ENCODE measurements at regions not wholly inside any gene's neighbourhood (a gene's known extent, or its start where the extent isn't known, plus 50 kb on each side); places are given as distances from the start of the nearest gene placed in this dataset.

- DNase-seq (ENCODE audit: low read depth in 2 of 2) = no peak
Measured at GRCh38 chrY:15510288-15510687, 986.0 kb downstream of the NLGN4Y start.

GRCh38 chrY:15510984-15511650 lies 986.8 kb downstream of the NLGN4Y start:
- DNase-seq (ENCODE audit: low read depth in 2 of 2) = no peak

- DNase-seq (ENCODE audit: low read depth in 2 of 2) = no peak
Measured at GRCh38 chrY:15535131-15535530, 1010.8 kb downstream of the NLGN4Y start.

DNA sequence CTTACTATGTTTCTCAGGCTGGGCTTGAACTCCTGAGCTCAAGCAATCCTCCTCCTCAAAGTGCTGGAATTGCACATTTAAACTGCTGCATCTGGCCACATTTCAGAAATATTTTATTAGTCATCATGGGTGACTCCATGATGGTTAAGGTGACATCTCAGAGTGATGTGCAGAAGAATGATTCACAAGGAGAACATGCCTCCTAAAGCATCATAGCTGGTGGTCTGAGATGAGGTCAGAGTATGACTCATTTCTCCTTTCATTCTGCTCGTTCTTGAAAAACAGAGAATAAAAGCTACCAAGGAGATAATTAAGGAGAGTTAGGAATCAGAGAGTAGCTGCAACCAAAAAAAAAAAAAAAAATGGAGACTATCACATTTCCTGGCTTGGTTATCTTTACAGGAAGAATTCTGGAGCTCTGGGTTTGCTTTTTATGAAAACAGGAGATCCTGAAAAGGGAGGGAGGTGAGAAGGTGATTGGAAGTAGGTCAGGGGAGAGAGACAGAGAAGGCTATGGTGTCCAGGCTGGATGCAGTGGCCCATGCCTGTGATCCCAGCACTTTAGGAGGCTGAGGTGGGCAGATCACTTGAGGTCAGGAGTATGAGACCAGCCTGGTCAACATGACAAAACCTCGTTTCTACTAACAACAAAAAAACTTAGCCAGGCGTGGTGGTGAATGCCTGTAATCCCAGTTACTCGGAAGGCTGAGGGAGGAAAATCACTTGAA lies 1011.6 kb downstream of the NLGN4Y start:
- DNase-seq (ENCODE audit: low read depth in 2 of 2) = no peak

- no peak for DNase-seq (ENCODE audit: low read depth in 2 of 2)
Measured at GRCh38 chrY:15540516-15540915, 1016.2 kb downstream of the NLGN4Y start.

DNA sequence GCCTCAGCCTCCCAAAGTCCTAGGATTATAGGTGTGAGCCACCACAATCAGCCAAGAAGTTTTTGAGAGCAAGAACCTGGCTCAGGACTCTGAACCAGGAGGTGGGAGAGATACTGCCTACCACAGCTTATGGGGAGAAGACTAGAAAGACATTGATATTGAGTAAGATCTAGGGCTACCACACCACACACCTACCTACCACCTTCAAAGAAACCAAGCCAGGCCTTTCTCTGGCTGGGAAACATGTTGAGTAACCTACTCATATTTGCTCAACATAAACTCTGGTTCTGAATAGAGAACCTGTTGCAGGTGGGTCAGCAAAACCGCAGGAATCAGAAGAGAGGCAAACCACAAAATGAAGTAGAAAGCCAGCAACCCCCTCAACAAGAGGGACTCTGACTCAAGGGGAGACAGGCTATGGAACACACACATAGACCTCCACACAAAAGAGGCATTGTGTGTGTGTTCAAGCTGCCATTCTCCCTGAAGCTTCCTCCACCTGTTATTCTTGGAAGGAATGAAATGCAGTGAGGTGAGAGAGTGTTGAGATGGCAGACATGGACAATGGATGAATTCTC lies 1021.9 kb downstream of the NLGN4Y start:
- DNase-seq (ENCODE audit: low read depth in 2 of 2) = no peak

- DNase-seq (ENCODE audit: low read depth in 2 of 2) = no peak
Measured at GRCh38 chrY:15552074-15552473, 1027.7 kb downstream of the NLGN4Y start.

DNA sequence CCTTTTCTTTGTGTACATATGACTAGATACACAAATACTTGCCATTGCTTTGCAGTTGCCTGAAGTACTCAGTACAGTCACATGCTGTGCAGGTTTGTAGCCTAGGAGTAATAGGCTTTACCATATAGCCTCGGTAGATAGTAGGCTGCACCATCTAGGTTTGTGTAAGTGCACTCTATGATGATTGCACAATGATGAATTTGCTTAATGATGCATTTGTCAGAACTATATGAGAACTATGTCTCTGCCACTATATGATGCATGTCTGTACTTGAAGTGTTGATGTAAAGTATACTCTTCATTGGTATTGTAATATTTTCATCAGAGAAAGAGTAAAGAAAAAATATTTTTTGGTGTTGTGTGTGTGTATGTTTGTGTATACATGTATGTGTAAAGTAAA lies 1030.7 kb downstream of the NLGN4Y start:
- DNase-seq (ENCODE audit: low read depth in 2 of 2) = no peak

DNA sequence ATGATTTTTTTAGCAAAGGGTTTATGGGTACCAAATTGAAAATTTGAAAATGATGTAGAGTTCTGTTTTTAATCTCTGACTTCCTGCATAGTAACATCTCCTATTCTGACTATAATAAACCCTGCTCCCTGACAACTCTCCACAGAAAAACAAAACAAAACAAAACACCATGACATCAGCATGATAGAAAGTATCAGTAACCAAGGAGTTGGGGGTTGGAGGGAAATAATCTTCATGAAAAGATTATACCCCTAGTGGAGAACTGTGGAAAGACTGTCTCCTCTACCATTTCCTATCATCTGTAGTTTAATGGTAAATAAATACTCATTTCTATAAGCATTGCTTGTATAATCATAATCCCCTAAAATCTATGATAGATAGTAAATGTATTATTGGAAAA lies 1034.8 kb downstream of the NLGN4Y start:
- DNase-seq (ENCODE audit: low read depth in 2 of 2) = no peak

GRCh38 chrY:15560840-15561239 lies 1036.5 kb downstream of the NLGN4Y start:
- no peak for DNase-seq (ENCODE audit: low read depth in 2 of 2)

- no peak for DNase-seq (ENCODE audit: low read depth in 2 of 2)
Measured at GRCh38 chrY:15561501-15562289, 1037.4 kb downstream of the NLGN4Y start.

DNA sequence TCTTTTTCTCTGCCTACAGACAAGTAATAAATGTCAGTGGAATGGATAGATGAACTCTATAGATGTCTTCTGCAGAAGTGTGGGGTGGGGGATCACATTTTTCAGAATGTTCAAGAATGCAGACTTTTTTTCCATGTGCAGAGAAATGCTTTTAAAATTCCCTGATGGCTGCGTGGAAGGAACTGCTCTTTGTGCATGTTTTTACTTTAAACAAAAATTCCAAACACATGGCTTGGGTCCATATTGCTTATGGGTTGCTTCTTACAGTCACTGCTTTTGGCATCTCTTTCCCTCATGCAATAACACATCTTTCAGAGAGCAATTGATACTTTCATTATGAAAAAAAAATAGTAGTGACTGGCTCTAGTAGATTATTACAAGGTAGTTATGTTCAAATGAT lies 1053.6 kb downstream of the NLGN4Y start:
- no peak for DNase-seq (ENCODE audit: low read depth in 2 of 2)

DNA sequence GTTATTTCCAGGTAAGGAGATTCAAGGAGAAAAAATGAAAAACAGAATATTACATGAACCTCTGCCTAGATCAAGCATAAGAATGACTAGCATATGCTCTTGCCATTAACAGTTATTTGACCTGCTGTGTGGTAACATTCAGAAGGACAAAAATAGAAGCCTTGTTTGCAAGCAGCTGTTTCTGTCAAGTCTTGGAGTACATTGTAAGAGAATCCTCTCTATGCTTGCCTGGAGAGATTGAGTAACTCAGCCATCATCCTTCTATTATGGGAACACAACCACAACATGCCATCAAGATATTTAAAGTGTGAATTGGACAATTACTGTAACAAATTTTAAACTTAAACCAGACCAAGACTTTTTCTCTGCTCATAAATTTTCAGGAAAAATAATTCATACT lies 1054.4 kb downstream of the NLGN4Y start:
- DNase-seq (ENCODE audit: low read depth in 2 of 2) = no peak

DNA sequence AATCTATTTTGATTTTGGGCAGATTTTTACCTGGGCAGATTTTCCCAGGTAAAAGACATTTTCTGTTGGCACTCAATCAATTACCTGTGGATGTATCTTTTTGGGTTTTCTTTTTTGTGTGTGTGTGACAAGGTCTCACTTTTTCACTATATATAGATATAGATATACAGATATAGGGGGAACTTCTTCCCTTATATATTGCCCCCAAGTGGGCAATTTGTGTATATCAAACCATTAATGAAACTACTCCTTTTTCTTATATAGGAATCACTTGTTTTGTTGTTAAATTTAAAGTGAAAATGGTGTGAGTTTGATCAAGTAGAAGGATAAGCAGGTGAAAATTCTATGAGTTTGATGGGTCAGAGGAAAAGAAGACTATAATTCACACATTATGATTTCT lies 1054.9 kb downstream of the NLGN4Y start:
- no peak for DNase-seq (ENCODE audit: low read depth in 2 of 2)

GRCh38 chrY:15583111-15583510 lies 1058.8 kb downstream of the NLGN4Y start:
- DNase-seq (ENCODE audit: low read depth in 2 of 2) = no peak

- DNase-seq (ENCODE audit: low read depth in 2 of 2) = no peak
Measured at GRCh38 chrY:15592957-15593356, 1068.6 kb downstream of the NLGN4Y start.

DNA sequence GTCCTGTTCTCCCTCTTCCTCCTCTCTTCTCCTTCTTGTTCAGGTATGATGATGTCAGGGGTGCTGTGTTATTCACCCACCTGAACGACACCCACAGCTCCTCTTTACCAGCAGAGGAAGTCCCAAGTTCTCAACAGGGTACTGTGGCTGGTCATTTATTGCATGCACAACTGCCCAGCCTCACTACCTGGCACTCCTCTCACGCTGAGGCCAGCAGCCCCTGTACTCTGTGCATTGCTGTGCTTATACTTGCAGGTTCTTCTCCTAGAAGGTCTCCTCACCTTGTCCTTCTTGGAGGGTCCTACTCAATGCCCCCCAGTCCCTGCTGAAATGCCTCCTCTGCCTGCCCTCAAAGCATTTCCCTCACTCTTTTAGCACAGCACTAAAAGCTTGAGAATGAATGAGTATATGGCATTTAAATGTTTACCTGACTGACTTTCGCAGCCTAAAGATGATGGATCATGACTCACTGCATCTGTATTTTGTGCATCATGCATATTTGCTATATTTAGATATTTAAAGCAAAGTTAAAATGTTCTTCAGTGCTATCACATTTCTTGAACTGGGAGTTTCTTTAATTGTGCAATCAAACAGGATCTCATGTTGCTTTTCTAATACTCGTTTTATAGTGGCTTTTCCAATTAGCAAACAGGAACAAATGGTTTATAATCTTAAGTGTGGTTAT lies 1069.3 kb downstream of the NLGN4Y start:
- DNase-seq (ENCODE audit: low read depth in 2 of 2) = no peak

DNA sequence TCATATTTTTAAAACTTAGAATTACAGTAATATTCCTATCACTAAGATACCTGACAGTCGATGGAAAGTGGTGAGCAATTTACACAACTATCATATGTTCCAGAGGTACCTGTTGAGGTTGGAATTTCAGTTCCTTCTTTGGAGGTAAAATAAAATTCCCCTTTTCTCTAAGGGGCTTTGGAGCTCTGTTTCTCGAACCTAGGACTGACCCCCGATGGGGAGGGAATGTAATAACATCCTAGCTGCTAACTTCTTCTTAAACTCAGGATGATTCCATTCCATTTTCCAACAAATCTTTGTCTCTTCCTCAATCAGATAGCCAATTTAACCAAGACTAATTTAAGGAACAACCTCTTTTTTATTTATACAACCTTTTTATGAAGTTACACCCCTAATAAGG lies 1069.8 kb downstream of the NLGN4Y start:
- no peak for DNase-seq (ENCODE audit: low read depth in 2 of 2)

GRCh38 chrY:15600565-15600964 lies 1076.2 kb downstream of the NLGN4Y start:
- DNase-seq (ENCODE audit: low read depth in 2 of 2) = no peak

DNA sequence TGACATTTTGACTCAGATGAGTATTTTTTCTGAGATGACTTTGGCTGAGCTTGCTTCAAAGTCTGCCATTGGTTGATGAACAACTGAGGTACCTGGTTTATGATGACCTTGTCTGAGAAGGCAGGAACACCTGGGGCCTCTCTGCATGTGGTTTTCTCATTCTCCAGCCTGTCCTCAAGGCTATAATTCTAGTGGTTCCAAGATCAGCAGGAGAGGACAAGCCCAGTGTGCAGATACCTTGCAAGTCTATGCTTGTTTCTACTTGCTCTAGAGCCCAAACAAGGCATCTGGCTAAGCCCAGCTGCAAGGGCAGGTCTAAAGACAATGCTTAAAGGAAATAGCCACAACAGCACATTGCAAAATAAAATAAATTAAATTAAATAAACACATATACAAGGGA lies 1100.0 kb downstream of the NLGN4Y start:
- no peak for DNase-seq (ENCODE audit: low read depth in 2 of 2)

- DNase-seq (ENCODE audit: low read depth in 2 of 2) = no peak
Measured at GRCh38 chrY:15624928-15625327, 1100.6 kb downstream of the NLGN4Y start.

DNA sequence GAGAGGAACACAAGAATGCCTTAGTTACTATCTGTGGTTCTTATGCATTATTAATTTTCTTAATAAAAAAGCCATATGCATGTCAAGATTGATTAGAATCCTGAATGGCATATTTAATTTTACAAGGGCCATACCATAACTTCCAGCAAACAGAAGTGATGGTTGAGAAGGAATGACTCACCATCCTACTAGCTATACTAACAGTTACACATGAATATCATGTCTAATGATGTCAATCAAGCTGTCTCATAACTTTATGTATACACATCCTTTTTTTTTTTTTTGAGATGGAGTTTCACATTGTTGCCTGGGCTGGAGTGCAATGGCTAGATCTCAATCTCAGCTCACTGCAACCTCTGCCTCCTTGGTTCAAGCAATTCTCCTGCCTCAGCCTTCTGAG lies 1123.9 kb downstream of the NLGN4Y start:
- DNase-seq (ENCODE audit: low read depth in 2 of 2) = no peak
